ENCODE measurements at regions not wholly inside any gene's neighbourhood (a gene's known extent, or its start where the extent isn't known, plus 50 kb on each side); places are given as distances from the start of the nearest gene placed in this dataset.

DNA sequence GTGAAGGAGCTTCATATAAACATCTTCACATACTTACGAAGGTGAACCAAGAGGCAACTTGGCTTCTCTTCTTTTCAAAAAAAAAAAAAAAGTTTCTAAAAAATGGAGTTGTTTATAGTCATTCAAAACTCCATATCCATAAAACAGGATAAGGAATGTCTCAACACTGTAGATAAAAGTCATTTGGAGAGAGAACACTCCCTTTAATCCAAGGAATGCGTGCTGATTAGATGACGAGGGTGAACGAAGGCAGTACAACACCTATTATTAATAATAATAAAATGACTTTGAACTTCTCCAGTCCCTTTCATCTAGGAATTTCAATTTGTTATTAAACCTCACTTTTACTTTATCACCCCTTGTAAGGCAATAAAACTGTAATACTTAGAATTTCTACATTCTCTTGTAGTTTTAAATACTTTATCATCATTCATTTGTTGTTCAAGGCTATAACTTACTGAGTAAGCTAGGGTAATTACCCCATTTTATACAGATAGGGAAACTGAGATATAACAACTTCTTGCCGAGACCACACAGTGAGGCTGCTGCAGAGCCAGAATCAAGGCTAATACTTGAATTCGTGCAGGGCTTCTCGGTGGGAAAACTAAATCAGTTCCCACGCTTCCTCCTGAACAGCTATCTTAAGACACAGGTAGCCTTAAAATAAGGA is 377.1 kb downstream of the EFNA5 start:
- Histone ChIP-seq H3K4me3 (ENCODE audit: low read depth, low read length) (no peak overlapping the region), H3K36me3 (ENCODE audit: control insufficient read depth, insufficient read depth, low read length) (no peaks in the 10 kb centered on the region), H3K27me3 (ENCODE audit: control insufficient read depth, insufficient read depth, low read length) (no peaks in the 10 kb centered on the region)
- TF ChIP-seq, protein P1, sequence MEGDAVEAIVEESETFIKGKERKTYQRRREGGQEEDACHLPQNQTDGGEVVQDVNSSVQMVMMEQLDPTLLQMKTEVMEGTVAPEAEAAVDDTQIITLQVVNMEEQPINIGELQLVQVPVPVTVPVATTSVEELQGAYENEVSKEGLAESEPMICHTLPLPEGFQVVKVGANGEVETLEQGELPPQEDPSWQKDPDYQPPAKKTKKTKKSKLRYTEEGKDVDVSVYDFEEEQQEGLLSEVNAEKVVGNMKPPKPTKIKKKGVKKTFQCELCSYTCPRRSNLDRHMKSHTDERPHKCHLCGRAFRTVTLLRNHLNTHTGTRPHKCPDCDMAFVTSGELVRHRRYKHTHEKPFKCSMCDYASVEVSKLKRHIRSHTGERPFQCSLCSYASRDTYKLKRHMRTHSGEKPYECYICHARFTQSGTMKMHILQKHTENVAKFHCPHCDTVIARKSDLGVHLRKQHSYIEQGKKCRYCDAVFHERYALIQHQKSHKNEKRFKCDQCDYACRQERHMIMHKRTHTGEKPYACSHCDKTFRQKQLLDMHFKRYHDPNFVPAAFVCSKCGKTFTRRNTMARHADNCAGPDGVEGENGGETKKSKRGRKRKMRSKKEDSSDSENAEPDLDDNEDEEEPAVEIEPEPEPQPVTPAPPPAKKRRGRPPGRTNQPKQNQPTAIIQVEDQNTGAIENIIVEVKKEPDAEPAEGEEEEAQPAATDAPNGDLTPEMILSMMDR (IDR thresholded peaks at IDR 0.05; ENCODE audit: insufficient read depth, low read length, poor library complexity, severe bottlenecking) = no peak
- no peak for DNase-seq (ENCODE audit: low read depth)

DNA sequence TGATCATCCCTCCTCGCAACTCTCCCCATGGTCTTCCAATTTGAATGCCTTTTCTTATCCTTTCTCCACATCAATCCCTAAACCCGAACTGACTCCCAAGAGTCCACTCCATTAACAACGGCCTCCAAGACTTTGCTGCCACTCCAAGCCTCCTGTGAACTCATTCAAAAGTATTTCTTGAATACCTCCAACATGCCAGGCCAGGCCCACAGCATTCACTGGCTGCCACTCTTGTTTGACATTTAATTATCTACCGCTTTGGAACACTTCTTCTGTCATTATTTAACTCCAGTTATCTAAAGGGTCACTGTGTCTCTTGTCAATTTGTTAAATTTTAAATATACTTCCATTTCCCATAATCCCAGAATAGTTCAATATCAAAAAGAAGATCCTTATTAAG is 378.9 kb downstream of the EFNA5 start:
- TF ChIP-seq, protein P1 (IDR thresholded peaks at IDR 0.05; ENCODE audit: insufficient read depth, low read length, poor library complexity, severe bottlenecking) = no peak
- Histone ChIP-seq H3K27me3 (ENCODE audit: control insufficient read depth, insufficient read depth, low read length) (no peaks in the 10 kb centered on the region), H3K4me3 (ENCODE audit: low read depth, low read length) (no peak overlapping the region), H3K36me3 (ENCODE audit: control insufficient read depth, insufficient read depth, low read length) (no peaks in the 10 kb centered on the region)
- no peak for DNase-seq (ENCODE audit: low read depth)

DNA sequence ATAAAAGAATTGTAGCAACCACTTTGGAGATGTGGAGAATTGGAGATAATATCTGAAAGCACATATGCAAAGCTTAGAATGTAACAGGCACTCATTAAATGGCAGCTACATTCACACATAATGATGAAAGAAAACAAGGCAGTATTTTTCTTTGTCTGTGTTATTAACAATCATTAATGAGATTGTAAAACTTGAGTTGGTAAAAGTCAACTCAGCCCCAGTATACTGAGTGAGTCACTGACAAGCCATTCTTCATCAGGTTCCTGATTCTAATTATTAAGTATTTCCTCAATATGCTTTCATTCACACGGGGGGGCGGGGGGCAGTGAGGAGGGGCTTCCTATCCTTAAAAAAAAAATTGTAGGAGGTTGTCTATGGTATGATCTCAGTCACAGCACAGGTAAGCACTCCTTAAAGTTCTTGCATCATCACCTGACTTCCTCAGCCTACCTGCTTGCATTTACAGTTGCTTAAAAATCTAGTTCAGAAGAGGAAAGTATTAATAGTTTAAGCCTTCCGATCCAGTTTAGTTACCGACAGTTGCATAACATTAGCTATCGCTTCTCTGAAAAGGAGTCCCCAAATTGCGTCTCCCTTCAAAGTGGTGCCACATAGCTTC is 379.8 kb downstream of the EFNA5 start:
- TF ChIP-seq, protein P1 (IDR thresholded peaks at IDR 0.05; ENCODE audit: insufficient read depth, low read length, poor library complexity, severe bottlenecking) = no peak
- Histone ChIP-seq H3K4me3 (ENCODE audit: low read depth, low read length) (no peak overlapping the region), H3K36me3 (ENCODE audit: control insufficient read depth, insufficient read depth, low read length) (no peaks in the 10 kb centered on the region), H3K27me3 (ENCODE audit: control insufficient read depth, insufficient read depth, low read length) (no peaks in the 10 kb centered on the region)
- no peak for DNase-seq (ENCODE audit: low read depth)

DNA sequence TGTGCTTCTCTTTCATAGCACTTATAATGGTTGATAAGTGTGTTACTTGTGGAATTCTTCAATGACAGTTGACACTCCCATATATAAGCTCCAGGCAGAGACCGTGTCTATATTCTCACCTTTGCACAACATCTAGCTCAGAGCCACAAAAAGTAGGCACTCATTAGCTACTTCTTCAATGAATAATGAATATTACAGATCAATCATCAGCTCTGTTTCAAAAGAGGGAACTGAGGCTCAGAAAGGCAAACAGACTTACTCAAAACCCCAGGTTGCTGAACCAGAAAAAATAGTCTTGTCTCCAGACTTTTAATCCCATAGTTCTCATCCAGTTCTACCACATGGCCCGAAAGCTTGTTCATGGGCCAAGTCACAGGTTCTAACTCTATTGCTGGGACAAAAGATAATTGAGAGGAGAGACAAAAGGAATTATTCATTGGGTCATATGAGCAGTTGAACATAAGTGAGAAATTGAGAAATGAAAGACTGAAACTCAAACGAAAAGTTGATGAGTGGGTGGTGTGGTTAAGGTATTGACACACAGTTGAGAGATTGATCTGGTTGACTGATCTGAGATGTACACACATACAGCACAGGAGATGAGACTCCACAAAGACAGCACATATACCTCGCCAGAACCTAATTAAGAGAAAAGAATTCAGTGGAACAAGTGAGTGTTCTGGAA is 381.6 kb downstream of the EFNA5 start:
- TF ChIP-seq, protein P1 (IDR thresholded peaks at IDR 0.05; ENCODE audit: insufficient read depth, low read length, poor library complexity, severe bottlenecking) = no peak
- H3K36me3 ChIP-seq (ENCODE audit: control insufficient read depth, insufficient read depth, low read length) = no peaks in the 10 kb centered on the region
- H3K27me3 ChIP-seq (ENCODE audit: control insufficient read depth, insufficient read depth, low read length) = no peaks in the 10 kb centered on the region
- no peak for DNase-seq (ENCODE audit: low read depth)
- no peak overlapping the region for H3K4me3 ChIP-seq (ENCODE audit: low read depth, low read length)

DNA sequence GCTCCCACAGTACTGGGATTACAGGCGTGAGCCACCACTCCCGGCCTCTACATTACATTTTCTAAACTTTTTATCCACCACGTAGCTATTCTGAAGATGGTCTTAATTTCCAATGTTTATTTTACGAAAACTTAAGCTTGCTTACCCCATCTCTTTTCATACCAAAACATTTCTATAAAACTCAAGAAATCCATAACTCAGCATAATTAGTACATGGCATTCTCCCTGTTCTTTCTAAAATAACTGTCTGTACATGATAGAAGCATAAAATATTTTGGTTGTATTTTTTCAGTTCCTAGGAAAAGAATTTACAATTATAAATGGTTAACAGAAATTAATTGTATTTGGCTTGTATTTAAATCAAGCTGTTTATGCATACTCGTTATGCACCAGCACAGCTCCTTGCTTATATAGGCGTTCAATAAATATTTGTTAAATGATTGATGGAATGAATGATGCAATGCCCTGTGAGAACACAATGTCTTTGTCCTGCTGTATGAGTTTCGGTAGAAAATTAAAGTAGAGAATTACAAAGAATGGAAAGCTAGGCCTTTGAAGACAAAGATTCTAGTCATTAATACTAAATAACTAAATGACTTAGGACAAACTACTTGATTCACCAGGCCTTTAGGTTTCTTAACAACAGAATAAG is 384.2 kb downstream of the EFNA5 start:
- no peak for DNase-seq (ENCODE audit: low read depth)
- Histone ChIP-seq H3K4me3 (ENCODE audit: low read depth, low read length) (no peak overlapping the region), H3K27me3 (ENCODE audit: control insufficient read depth, insufficient read depth, low read length) (no peaks in the 10 kb centered on the region), H3K36me3 (ENCODE audit: control insufficient read depth, insufficient read depth, low read length) (no peaks in the 10 kb centered on the region)
- TF ChIP-seq, protein P1 (IDR thresholded peaks at IDR 0.05; ENCODE audit: insufficient read depth, low read length, poor library complexity, severe bottlenecking) = no peak
